Activated CD4-positive, alpha-beta T cell treated with anti-CD3 and anti-CD28 coated beads for 24 hours (primary cell): ENCODE measurements at regions not wholly inside any gene's neighbourhood (a gene's known extent, or its start where the extent isn't known, plus 50 kb on each side); places are given as distances from the start of the nearest gene placed in this dataset.

Source experiments
- DNase-seq, 2 donors: peaks; one replicate each; pipeline ENCODE4 v3.0.0-alpha.2; 2020; ENCODE audit warnings: low read depth in 2 of 2

DNA sequence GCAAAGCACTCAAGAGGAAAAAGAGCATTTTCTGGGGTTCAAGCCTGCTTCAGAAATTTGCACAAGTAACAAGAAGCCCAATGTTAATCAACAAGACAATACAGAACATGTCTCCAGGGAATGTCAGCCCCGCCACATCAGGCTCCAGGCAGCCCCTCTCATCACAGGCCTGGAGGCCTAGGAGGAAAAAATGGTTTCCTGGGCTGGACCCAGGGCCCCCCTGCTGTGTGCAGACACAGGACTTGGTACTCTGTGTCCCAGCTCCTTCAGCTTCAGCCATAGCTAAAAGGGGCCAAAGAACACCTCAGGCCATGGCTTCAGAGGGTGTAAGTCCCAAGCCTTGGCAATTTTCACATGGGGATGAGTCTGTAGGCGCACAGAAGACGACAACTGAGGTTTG lies 802.9 kb upstream of the KLHL29 start:
- no peak for DNase-seq

DNA sequence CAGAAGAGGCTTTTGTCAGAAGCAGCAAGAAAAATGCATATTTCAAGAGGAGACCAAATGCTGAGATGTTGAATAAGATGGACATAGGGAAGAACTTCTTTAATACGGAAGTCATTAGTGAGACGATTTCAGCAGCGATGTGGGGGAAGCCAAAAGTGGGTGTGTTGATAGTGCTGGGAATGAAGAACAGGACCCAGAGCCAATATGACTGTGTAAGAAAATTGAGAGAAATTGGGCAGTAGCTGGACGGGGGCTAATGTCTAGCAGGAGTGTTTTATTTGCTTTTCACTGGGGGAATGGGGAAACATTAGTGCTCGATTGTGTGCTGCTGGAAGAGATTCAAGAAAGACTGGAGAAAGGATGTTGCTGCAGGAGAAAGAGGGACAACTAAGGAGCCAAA lies 788.7 kb upstream of the KLHL29 start:
- no peak for DNase-seq

DNA sequence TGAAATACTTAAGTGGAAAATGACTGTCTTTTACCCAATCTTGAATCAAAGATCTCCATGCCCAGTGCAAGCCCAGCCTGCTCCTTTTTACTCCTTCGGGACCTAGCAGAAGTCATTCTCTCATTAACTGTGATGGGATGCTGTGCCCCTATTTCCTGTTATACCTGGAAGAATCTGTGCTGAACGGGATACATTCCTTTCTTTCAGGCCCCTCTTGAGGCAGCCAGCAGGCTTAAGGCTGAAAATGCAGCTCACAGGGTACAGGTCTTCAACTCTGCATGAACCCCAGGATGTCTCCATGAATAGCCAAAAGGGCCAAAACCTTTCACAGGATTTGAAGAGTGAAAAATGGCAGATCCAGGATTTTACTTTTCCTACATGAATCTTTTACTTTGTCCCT lies 784.8 kb upstream of the KLHL29 start:
- no peak for DNase-seq

DNA sequence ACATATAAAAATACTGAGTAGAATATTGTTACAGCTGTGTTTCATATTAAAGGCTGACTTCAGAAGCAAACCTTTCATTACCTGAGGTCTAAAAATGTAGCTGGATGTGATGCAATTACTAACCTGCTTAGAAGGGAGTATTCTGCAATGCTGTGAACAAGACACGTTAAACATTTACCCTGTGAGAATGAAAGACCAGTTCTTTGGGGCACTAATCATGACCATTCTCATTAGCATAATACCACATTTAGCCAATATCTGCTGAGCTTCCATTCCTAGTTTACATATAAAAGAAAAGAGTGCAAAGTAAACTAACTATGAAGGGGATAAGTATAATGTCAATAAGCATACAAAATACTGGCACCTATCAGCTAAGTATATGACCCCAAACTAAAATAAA lies 784.0 kb upstream of the KLHL29 start:
- DNase-seq = no peak

DNA sequence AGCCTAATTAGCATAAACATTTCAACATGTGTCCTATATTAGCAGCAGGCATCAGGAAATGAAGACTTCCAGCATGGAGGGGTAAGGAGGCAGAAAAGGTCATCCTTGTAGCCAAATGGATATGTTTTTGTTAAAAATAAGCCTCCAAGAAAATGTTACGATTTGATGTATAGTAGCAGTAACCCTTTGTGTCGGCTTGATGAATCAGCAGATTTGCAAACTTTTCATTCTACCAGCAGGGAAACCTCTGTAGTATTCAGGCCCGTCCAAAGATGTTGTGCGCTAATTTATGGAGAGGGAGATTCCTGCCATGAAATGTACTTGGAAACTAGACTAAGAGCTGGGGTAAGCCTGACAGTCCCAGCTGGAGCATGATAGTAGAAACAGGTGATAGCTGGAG lies 780.8 kb upstream of the KLHL29 start:
- DNase-seq = no peak

DNA sequence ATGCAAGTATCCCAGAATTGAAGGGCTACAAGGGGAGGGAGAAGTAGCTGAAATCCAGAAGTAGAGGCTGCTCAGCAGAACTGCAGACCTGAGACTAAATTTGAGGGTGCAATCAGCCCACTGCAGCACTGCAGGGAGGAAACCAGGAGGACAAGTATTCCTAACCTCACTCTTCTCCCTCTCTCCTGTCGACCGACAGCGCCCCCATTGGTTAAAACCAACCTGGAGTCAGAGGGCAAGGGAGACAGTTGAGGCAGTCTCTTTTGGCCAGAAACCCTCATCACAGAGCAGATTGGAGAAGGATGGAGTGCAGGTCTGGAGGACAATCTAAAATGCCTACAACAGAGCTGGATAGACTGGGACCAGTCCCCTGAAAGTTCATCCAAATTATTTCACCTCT lies 768.9 kb upstream of the KLHL29 start:
- DNase-seq = no peak

DNA sequence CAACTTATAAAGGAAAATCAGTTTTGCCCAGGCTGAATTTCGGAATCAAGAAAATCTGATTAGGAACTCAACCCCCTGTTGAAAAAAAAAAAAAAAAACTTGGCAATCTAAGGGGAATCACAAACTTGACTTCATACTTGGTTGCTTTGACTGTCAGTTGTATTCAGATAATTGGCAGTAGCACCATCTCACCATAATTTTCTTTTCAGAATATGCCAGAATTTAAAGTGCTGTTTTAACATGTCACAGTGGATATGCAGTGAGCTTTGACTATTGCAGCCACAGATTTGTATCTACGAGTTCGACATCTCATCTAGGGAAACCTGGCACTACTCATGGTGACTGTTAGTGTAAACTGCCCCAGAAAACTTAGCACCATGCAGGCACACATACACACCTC lies 761.4 kb upstream of the KLHL29 start:
- no peak for DNase-seq

DNA sequence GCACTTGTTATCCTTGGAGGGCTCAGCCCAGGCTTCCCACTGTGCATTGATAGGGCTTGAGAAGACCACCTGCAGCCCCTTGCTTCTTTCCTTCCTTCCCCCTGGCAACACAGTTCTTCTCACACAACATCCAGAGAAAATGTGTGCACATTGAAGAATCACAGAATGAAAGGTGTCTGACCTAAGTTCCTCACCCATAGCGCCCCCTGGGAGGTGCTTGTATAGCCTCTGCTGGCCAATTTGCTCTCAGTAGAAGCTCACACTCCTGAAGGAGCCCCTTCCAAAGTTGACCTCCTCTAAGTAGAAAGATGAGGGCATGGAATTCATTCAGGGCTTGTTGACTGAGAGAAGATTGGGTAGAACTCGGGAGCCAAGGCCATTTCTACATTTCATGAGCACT lies 758.4 kb upstream of the KLHL29 start:
- no peak for DNase-seq

DNA sequence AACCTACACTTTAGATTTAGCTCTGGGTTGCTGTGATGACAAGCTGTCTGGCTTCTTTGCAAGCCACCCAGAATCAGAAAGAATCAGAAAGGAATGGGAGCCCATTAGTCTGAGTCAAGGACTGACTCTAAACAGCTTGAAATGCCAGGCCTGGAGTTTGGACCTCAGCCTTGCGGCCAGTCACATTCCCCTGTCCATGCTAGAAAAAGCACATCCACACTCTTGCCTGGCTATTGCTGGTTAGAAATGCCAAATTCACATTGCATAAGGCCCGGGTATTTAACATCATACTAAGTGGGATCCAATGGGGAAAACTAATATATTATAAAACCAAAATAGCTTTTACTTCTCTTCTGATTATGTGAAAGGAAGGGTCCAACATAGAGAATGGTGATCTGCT lies 756.8 kb upstream of the KLHL29 start:
- no peak for DNase-seq

DNA sequence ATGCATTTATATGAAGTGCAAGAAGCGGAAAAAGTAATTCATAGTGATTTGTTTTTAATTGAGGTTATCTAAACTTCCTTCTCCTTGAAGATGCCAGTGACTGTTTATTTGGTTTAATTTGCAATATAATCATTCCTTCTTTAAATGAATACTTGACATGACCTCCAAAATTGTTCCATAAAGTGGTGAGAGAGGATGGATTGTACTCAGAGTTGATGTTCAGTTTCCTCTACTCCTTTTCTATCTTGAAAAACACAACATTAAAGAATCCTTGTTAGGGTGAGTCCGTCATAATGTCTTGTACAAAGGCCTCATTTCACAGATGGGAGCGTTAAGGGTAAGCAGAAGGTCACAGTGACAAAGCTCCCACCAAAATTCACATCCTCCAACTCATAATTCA lies 756.1 kb upstream of the KLHL29 start:
- no peak for DNase-seq

DNA sequence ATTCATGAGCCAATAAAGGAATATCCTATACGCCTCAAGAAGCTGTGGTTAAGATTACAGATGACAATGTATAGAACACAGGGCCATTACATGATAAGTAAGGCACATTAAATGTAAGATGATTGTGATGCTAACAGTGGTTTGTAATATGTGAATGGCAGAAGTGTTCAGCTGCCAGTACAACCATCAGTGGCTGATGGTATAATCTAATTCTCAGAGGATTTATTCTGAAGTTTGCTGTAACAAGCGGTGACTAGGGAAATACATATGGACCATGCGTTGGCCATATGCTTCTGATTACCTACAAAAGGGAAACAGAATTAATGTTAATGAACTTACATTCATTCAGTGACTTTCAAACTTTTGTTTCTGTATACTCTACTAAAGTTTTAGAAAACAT lies 750.8 kb upstream of the KLHL29 start:
- DNase-seq = no peak

DNA sequence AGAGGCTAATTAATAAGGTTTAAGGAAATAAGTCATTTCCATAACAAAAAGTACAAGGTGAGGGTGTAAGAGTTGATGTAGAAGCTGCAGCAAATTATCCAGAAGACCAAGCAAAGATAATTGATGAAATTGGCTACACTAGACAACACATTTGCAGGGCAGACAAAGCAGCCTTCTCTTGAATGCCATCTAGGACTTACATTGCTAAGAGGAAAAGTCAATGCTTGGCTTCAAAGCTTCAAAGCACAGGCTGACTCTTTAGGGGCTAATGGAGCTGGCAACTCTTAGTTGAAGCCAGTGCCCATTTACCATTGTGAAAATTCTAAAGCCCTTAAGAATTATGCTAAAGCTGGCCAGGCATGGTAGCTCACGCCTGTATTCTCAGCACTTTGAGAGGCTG lies 728.6 kb upstream of the KLHL29 start:
- no peak for DNase-seq

DNA sequence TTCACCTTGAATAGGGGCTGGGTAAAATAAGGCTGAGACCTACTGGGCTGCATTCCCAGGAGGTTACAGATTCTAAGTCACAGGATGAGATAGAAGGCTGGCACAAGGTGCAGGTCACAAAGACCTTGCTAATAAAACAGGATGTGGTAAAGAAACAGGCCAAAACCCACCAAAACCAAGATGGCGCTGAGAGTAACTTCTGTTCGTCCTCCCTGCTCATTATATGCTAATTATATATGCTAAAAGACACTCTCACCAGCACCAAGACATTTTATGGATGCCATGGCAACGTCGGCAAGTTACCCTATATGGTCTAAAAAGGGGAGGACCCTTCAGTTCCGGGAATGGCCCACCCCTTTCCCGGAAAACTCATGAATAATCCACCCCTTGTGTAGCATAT lies 711.5 kb upstream of the KLHL29 start:
- DNase-seq = no peak

DNA sequence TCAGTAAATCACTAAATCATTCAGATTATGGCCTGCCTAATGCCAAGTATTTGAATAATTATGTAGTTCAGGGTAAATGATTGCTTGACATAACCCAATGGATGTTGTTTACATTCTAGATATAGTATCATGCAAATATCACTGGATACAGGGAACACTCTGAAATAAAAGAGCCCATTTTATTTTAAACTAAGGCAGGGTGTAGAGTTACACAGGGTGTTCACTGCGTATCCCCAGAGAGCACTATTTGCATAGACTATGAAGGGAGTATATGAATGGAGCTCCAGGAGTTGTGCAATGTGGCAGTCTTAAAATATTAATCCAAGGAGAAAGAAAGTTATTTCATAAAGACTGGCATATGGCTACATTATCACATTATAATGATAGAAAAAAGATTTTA lies 701.1 kb upstream of the KLHL29 start:
- no peak for DNase-seq

DNA sequence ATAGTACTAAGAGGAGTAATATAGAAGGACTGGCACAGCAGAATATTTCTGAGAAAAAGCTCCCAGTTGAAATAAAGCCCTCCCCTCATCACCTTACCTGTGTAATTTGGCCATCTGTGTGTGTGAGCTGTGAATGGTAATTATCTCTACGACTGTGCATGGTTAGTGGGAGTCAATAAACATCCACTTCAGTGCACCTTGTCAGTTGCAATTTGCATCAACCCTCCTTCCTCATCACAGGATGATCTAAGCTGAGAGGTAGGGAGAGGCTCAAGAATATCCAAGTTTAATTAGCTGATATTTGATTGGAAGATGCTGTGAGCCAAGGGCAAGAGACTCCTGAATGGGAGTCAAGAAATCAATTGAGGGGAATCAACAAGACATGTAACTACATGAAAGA lies 694.9 kb upstream of the KLHL29 start:
- DNase-seq = no peak

DNA sequence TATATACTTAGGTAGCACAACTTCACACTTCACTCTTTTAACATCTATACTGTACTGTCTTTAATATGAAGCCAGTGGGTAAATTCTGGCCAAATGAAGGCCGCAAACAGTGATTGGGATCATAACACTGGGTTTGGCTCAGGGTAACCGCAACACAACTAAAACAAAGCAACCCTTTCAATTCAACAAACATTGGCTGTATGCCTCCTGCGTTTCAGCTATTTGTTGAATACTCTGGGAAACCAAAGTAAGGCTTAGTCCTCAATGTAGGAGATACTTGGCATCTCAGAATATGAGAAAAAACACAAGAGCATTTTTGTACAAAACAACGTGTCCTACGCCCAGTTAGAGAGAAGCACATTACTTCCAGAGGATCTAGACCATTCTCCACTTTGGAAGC lies 693.3 kb upstream of the KLHL29 start:
- no peak for DNase-seq

DNA sequence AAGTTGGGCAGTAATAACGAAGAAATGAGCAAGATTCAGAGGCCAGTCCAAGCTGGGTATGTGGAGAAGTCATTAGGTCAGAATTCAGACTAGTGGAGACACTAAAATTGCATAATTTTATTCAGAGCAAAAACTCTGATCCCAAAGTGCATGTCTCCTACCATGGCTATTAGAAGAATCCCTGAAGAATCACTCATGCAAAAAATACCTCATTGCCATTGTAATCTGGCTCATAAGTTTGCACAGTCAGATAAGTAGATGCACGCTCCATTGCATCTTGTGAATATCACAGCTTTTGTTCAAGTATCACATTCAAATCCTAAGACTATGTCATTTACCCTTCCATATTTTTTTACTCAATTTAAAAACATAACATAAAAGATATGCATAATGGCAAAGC lies 692.2 kb upstream of the KLHL29 start:
- no peak for DNase-seq

DNA sequence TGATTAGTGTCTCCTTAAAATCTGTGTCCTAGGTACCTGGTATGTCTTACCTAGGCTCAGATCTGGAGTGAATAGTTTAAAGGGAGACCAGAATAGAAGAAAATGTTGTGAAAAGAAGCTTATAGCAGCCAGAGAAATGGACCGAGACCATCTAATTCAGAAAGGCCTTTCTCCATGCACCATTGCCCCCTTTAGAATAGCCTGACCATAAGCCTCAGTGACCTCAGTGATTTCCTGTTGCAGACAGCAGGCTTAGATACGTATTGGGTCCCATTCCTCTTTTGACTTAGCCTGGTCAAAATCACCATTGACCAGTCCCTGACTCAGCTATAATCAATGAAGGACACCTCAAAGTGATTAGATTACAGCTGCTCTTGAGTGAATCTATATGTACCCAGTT lies 690.7 kb upstream of the KLHL29 start:
- no peak for DNase-seq

DNA sequence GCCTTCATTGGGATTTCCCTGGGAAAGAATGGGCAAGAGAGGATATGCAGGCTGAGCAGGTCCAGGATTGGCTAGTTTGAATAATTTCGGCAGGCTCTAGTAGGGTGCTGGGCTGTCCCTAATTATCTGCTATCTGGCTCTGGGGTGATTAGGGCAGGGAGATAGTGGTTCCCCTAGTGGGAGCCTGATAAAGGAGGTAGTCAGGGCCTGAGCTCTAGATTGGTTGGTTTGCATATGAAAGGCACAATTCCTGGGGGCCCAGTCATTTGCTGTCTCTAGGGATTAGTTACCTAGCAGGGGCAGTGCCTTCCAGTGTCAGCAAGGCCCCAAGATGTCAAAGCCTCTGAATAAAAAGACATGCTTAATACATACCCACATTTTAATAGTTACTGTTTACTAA lies 690.1 kb upstream of the KLHL29 start:
- DNase-seq = no peak

DNA sequence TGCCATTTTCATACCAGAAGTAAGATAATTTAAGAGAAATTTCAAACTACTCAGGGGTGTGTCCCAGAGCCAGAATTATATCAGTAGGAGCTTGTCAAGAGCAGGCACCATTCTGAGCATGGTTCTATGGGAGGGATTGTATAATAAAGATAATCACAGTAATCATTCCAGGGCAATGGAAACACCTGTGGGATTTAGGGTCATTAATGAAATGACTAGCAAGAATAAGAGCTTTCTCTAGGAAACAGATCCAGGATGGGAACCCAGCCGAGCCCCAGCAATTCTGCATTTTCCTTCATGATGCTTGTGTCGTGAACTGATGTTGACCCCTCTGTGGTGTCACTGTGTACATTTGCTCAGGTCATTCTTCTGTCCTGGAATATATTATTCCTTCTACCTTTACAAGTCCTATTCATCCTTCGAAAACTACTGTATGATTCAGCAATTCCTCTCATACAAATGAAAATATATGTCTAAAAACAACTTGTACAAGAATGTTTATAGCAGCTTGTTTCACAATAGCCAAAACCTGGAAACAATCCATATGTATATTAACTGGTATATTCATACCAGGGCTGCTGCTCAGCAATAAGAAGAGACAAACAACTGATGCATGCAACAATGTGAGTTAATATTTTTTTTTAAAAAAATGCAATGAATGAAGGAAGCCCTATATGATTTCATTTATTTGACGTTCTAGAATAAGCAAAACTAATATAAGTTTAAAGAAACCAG lies 687.8 kb upstream of the KLHL29 start:
- no peak for DNase-seq

DNA sequence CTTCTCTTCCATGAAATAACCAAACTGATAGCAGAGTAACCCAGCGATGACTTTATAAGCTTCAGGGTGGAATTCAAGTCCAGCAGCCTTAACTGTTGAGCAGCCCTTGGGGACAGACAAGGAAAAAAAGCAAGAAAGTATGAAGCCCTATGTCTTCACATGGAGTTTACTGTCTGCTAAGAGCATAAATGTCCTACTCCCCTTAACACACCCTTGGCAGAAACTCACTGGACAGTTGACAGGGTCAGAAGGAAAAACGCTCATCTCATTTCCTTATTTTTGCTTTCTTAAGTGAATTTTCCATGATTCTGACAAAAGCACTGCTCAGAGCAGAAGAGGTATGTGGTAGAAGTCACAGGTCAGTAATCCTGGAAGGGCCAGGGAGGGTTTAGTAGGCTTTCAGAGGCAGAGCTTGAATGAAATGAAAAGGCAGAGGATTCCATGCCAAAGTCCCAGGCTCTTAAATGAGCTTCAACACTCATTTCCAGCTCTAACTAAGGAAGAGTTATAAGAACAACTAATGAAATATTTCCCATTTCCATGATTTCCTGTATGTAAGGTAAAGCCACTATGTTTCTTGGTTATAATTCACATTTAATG lies 683.3 kb upstream of the KLHL29 start:
- DNase-seq = no peak

DNA sequence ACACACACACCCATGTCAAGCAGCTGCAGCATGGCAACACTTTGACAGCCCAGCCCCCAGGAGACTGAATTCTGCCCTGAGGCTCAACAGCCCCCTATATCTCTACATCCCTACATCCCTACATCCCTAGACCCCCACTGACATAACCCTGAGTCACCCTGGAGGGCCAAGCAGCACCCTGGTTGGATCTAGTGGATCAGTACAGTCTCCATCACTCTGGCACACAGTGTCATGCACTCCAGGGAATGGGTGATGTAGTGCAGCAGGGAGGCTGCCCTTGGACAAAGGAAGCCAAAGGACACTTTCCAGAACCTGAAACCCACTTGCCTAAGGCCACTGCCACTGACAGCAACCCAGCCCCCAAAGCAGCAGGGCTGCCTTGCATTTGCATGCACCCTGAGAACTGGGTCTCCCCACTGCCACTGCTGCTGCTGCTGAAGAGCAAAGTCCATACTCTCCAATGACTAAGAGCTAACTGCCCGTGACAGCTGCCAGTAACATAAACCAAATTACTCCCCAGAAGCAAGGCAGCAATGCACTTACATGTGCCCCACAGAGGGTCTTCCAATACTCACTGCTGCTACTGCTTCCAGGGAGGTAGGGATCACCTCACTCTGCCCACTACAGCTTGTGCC lies 681.6 kb upstream of the KLHL29 start:
- no peak for DNase-seq

DNA sequence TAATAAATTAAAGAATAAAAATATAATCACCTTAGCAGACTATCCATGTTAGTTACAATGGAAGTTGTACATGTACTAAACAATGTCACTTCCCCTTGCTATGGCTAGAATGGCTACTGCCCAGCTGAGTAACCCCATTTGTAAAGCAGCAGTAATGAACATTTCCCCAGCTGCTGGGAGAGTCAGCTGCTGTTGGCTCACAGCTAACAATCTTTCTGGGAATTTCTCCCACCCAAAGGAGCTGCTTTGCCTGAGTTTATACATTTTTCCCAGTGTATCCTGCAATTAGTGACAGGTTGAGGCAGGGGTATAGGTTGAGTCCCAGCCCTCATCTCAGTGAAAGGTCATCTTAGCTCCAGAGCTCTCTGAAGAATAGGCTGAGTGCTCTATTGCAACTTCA lies 665.6 kb upstream of the KLHL29 start:
- DNase-seq = no peak

DNA sequence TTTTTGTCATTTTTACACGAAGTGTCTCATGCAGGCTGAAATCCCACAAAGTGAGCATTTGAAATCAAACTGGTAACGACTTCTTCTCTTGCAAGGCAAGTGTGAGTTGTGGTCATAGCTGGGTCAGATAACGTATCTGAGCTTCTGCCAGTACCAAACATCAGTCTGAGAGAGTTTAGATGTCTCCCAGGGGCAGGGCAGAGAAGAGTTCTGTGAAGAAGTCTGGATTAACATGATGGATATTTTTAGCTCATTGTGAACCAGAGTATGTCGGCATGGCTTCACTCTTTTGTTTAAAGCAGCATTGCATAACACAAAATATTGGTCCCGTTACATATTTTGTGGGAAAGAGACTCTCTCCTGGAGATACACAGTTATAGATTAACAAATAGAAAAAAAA lies 655.5 kb upstream of the KLHL29 start:
- no peak for DNase-seq
